ENCODE measurements at regions not wholly inside any gene's neighbourhood (a gene's known extent, or its start where the extent isn't known, plus 50 kb on each side); places are given as distances from the start of the nearest gene placed in this dataset.

GRCh38 chr9:8262625-8263622 is 463.3 kb upstream of the DMAC1 start:
- WGBS (ENCODE audit: insufficient coverage, low lambda C conversion rate), result 100% methylated on average over 1 of the region's 6 CpGs
- Histone ChIP-seq H3K9me3 (ENCODE audit: control insufficient read depth, low read depth, low read length) (no peaks in the 10 kb centered on the region), H3K4me1 (ENCODE audit: control insufficient read depth, insufficient read depth, low read length) (no peaks in the 10 kb centered on the region), H3K27ac (ENCODE audit: low read length) (no peak overlapping the region), H3K4me3 (ENCODE audit: low read length) (no peak overlapping the region), H3K36me3 (ENCODE audit: control insufficient read depth, insufficient read depth, low read length) (no peaks in the 10 kb centered on the region), H3K27me3 (ENCODE audit: control insufficient read depth, insufficient read depth, low read length) (no peaks in the 10 kb centered on the region)
- peak in 1 of 2 donors; percentile 46 for DNase-seq

DNA sequence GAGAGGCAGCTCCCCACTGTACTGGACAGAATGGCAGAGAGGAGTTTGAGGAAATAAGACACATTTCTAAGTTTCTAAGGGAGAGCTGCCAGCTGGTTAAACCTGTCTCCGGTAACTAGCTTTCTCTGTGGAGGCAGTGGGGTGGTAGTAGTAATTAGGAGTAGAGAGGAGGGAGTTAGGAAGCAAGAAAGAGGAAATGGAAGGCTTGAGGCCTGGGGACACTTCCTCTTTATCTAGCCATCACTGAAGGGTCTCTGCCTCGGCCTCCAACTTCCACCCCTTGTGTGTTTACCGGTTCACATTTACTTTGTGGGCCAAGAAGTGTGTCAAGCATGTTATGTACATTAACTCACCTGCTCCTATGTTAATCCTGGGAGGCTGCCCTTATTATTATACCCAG is 462.2 kb upstream of the DMAC1 start:
- no peak for DNase-seq
- H3K4me3 ChIP-seq (ENCODE audit: low read length), result no peak overlapping the region
- H3K36me3 ChIP-seq (ENCODE audit: control insufficient read depth, insufficient read depth, low read length), result no peaks in the 10 kb centered on the region
- no CpG with 5 or more reads among the region's 3 CpGs for WGBS (ENCODE audit: insufficient coverage, low lambda C conversion rate)
- no peak overlapping the region for H3K27ac ChIP-seq (ENCODE audit: low read length)
- no peaks in the 10 kb centered on the region for H3K9me3 ChIP-seq (ENCODE audit: control insufficient read depth, low read depth, low read length)
- H3K4me1 ChIP-seq (ENCODE audit: control insufficient read depth, insufficient read depth, low read length), result no peaks in the 10 kb centered on the region
- H3K27me3 ChIP-seq (ENCODE audit: control insufficient read depth, insufficient read depth, low read length), result no peaks in the 10 kb centered on the region

DNA sequence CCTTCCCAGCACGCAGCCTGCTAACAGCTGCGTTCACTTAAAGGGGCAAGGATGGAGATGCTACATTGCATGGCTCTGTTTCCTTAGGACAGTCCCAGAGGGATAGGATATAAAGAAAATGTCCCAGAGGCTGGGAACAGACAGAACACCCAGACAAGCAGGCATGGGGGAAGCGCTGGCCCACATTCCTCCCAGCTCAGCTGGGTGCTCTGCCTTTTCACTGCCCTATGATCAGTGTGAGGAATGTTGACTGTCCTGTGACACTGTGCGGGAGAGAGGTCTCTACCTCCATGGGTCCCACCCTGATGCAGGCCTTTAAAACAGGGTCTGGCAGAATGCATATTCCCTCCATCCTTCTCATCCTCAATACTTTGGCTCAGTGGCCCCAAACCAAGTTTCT is 459.4 kb upstream of the DMAC1 start:
- WGBS (ENCODE audit: insufficient coverage, low lambda C conversion rate), result no CpG with 5 or more reads among the region's 4 CpGs
- DNase-seq, result no peak
- H3K36me3 ChIP-seq (ENCODE audit: control insufficient read depth, insufficient read depth, low read length), result no peaks in the 10 kb centered on the region
- H3K27ac ChIP-seq (ENCODE audit: low read length), result no peak overlapping the region
- H3K27me3 ChIP-seq (ENCODE audit: control insufficient read depth, insufficient read depth, low read length), result no peaks in the 10 kb centered on the region
- H3K4me3 ChIP-seq (ENCODE audit: low read length), result no peak overlapping the region
- H3K9me3 ChIP-seq (ENCODE audit: control insufficient read depth, low read depth, low read length), result no peaks in the 10 kb centered on the region
- no peaks in the 10 kb centered on the region for H3K4me1 ChIP-seq (ENCODE audit: control insufficient read depth, insufficient read depth, low read length)

DNA sequence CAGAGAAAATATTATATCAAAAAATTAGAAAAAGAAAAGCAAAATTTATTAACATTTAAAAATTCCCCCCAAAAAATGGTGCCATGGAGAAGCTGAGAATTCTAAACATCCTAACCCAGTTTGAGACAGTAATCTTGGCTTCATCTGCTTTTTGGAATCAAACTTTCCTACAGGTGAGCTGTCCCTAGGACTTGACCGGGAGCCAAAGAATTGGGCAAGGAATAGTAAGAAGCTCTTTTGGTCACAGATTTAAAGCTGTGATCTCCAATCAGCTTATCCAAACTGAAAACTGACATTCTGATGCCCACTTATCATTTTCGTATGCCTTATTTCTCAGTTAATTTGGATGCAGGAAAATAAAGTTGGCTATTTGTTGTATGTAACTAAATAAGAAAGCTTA is 457.3 kb upstream of the DMAC1 start:
- Histone ChIP-seq H3K27ac (ENCODE audit: low read length) (no peak overlapping the region), H3K27me3 (ENCODE audit: control insufficient read depth, insufficient read depth, low read length) (no peaks in the 10 kb centered on the region), H3K36me3 (ENCODE audit: control insufficient read depth, insufficient read depth, low read length) (no peaks in the 10 kb centered on the region), H3K4me3 (ENCODE audit: low read length) (no peak overlapping the region), H3K4me1 (ENCODE audit: control insufficient read depth, insufficient read depth, low read length) (no peaks in the 10 kb centered on the region), H3K9me3 (ENCODE audit: control insufficient read depth, low read depth, low read length) (no peaks in the 10 kb centered on the region)
- WGBS (ENCODE audit: insufficient coverage, low lambda C conversion rate), result 100% methylated on average over 1 of the region's 2 CpGs
- DNase-seq, result no peak

GRCh38 chr9:8255850-8256249 is 456.3 kb upstream of the DMAC1 start:
- Histone ChIP-seq H3K9me3 (ENCODE audit: control insufficient read depth, low read depth, low read length) (no peaks in the 10 kb centered on the region), H3K36me3 (ENCODE audit: control insufficient read depth, insufficient read depth, low read length) (no peaks in the 10 kb centered on the region), H3K27ac (ENCODE audit: low read length) (no peak overlapping the region), H3K4me3 (ENCODE audit: low read length) (no peak overlapping the region), H3K27me3 (ENCODE audit: control insufficient read depth, insufficient read depth, low read length) (no peaks in the 10 kb centered on the region), H3K4me1 (ENCODE audit: control insufficient read depth, insufficient read depth, low read length) (no peaks in the 10 kb centered on the region)
- DNase-seq, result no peak

DNA sequence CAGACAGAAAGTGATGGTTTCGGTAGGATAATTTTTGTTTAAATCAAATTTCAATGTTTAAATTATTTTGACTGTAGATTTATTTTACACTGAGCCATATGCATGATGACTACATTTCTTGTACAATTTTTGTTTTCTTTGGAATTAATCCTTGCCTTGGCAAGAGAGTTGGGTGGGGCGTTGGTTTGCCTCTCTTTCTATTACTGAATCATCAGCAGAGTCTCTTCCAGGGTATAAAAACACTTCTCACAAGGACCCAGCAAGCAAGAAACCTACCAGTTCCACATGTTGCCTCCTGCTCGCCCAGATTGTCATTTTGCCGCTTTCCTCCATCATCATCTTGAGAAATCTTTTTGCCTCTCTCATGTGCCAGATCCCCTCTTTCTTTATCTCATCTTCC is 455.0 kb upstream of the DMAC1 start:
- no peaks in the 10 kb centered on the region for H3K9me3 ChIP-seq (ENCODE audit: control insufficient read depth, low read depth, low read length)
- 100% methylated on average over 2 of the region's 4 CpGs for WGBS (ENCODE audit: insufficient coverage, low lambda C conversion rate)
- no peaks in the 10 kb centered on the region for H3K4me1 ChIP-seq (ENCODE audit: control insufficient read depth, insufficient read depth, low read length)
- no peaks in the 10 kb centered on the region for H3K36me3 ChIP-seq (ENCODE audit: control insufficient read depth, insufficient read depth, low read length)
- H3K27ac ChIP-seq (ENCODE audit: low read length), result no peak overlapping the region
- no peaks in the 10 kb centered on the region for H3K27me3 ChIP-seq (ENCODE audit: control insufficient read depth, insufficient read depth, low read length)
- H3K4me3 ChIP-seq (ENCODE audit: low read length), result no peak overlapping the region
- no peak for DNase-seq

DNA sequence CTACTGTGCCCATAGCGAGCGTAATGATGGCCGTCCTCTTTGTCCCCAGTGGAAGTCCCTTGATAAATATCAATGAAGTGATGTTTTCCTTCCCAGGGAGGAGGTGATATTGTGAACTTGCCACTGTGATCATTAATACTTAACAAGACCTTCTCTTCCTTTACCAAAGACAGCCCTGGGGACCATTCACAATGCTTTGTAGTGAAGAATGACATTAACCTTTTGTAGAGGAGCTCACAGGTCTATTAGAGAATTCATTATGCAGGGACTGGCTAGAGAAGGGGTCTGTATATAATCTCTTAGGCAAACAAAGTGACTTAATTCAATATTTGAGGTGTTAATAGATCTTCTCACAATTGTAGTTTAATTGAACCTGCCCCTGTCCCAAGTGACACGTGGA is 452.9 kb upstream of the DMAC1 start:
- WGBS (ENCODE audit: insufficient coverage, low lambda C conversion rate), result no CpG with 5 or more reads among the region's 4 CpGs
- no peak overlapping the region for H3K27ac ChIP-seq (ENCODE audit: low read length)
- H3K36me3 ChIP-seq (ENCODE audit: control insufficient read depth, insufficient read depth, low read length), result no peaks in the 10 kb centered on the region
- H3K4me1 ChIP-seq (ENCODE audit: control insufficient read depth, insufficient read depth, low read length), result no peaks in the 10 kb centered on the region
- no peak for DNase-seq
- H3K27me3 ChIP-seq (ENCODE audit: control insufficient read depth, insufficient read depth, low read length), result no peaks in the 10 kb centered on the region
- H3K4me3 ChIP-seq (ENCODE audit: low read length), result no peak overlapping the region
- no peaks in the 10 kb centered on the region for H3K9me3 ChIP-seq (ENCODE audit: control insufficient read depth, low read depth, low read length)

DNA sequence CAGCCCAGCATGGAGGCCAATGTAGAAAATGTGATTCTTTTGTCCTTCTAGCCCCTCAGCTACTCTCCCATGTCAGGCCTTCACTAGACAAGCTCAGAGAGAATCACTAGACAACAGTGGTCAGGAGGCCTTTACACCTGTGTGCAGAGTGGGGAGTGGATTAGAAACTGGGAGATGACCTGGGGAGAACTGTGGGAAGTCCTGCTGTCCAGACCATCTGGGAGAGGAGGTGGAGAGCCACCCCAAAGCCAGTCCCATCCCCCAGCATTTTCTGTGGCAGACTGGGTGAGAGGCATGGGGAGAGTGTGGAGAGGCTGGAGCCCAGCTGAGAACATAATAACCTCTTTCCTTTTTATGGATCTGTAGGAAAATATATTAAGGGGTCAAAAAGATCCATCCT is 452.0 kb upstream of the DMAC1 start:
- Histone ChIP-seq H3K27ac (ENCODE audit: low read length) (no peak overlapping the region), H3K4me3 (ENCODE audit: low read length) (no peak overlapping the region), H3K27me3 (ENCODE audit: control insufficient read depth, insufficient read depth, low read length) (no peaks in the 10 kb centered on the region), H3K36me3 (ENCODE audit: control insufficient read depth, insufficient read depth, low read length) (no peaks in the 10 kb centered on the region), H3K9me3 (ENCODE audit: control insufficient read depth, low read depth, low read length) (no peaks in the 10 kb centered on the region), H3K4me1 (ENCODE audit: control insufficient read depth, insufficient read depth, low read length) (no peaks in the 10 kb centered on the region)
- DNase-seq, result no peak

GRCh38 chr9:8244505-8245092 is 445.0 kb upstream of the DMAC1 start:
- no peaks in the 10 kb centered on the region for H3K4me1 ChIP-seq (ENCODE audit: control insufficient read depth, insufficient read depth, low read length)
- H3K36me3 ChIP-seq (ENCODE audit: control insufficient read depth, insufficient read depth, low read length), result no peaks in the 10 kb centered on the region
- DNase-seq, result no peak
- no peaks in the 10 kb centered on the region for H3K9me3 ChIP-seq (ENCODE audit: control insufficient read depth, low read depth, low read length)
- no peaks in the 10 kb centered on the region for H3K27me3 ChIP-seq (ENCODE audit: control insufficient read depth, insufficient read depth, low read length)
- no peak overlapping the region for H3K27ac ChIP-seq (ENCODE audit: low read length)
- 100% methylated on average over 1 of the region's 8 CpGs for WGBS (ENCODE audit: insufficient coverage, low lambda C conversion rate)
- H3K4me3 ChIP-seq (ENCODE audit: low read length), result no peak overlapping the region

GRCh38 chr9:8241201-8241600 is 441.6 kb upstream of the DMAC1 start:
- no peak overlapping the region for H3K27ac ChIP-seq (ENCODE audit: low read length)
- WGBS (ENCODE audit: insufficient coverage, low lambda C conversion rate), result 73% methylated on average over 3 of the region's 5 CpGs

GRCh38 chr9:8237096-8237495 is 437.5 kb upstream of the DMAC1 start:
- H3K4me3 ChIP-seq (ENCODE audit: low read length), result no peak overlapping the region
- H3K27me3 ChIP-seq (ENCODE audit: control insufficient read depth, insufficient read depth, low read length), result no peaks in the 10 kb centered on the region
- no peaks in the 10 kb centered on the region for H3K9me3 ChIP-seq (ENCODE audit: control insufficient read depth, low read depth, low read length)
- WGBS (ENCODE audit: insufficient coverage, low lambda C conversion rate), result 86% methylated on average over 1 of the region's 2 CpGs
- no peak for DNase-seq
- no peaks in the 10 kb centered on the region for H3K36me3 ChIP-seq (ENCODE audit: control insufficient read depth, insufficient read depth, low read length)
- no peak overlapping the region for H3K27ac ChIP-seq (ENCODE audit: low read length)
- H3K4me1 ChIP-seq (ENCODE audit: control insufficient read depth, insufficient read depth, low read length), result no peaks in the 10 kb centered on the region

More at GRCh38 chr9:8241201-8241600, 441.6 kb upstream of the DMAC1 start:
- Histone ChIP-seq H3K9me3 (ENCODE audit: control insufficient read depth, low read depth, low read length) (no peaks in the 10 kb centered on the region), H3K27me3 (ENCODE audit: control insufficient read depth, insufficient read depth, low read length) (no peaks in the 10 kb centered on the region), H3K36me3 (ENCODE audit: control insufficient read depth, insufficient read depth, low read length) (no peaks in the 10 kb centered on the region), H3K4me1 (ENCODE audit: control insufficient read depth, insufficient read depth, low read length) (no peaks in the 10 kb centered on the region), H3K4me3 (ENCODE audit: low read length) (no peak overlapping the region)
- no peak for DNase-seq
